Loucy (cell line): ENCODE measurements at regions not wholly inside any gene's neighbourhood (a gene's known extent, or its start where the extent isn't known, plus 50 kb on each side); places are given as distances from the start of the nearest gene placed in this dataset.
"Not testable (repeated sequence)": the region's sequence is repeated elsewhere in the genome, so short reads cannot be mapped to it uniquely, and the experiment has no call there.

ENCODE experiments used
- H2AFZ ChIP-seq: fragments of 200-600 bp; sonication (generic); 2 replicates; pipeline ENCODE4 v1.6.0; 2016; ENCODE audit warnings: antibody characterized with exemption, mild to moderate bottlenecking, low read length, moderate library complexity
- H3F3A ChIP-seq: fragments of 200-600 bp; 2 replicates; pipeline ENCODE4 v1.6.0; 2016; ENCODE audit warnings: antibody characterized with exemption, low read depth, mild to moderate bottlenecking
- H3K27me3 ChIP-seq: fragments of 200-600 bp; sonication (generic); 2 replicates; pipeline ENCODE4 v1.6.1; 2014; ENCODE audit warnings: low read length, mild to moderate bottlenecking; ENCODE audit not compliant: insufficient read depth, poor library complexity, severe bottlenecking
- H3K36me3 ChIP-seq: fragments of 200-600 bp; sonication (generic); 2 replicates; pipeline ENCODE4 v1.6.1; 2016; ENCODE audit warnings: low read length; ENCODE audit not compliant: insufficient read depth
- H3K4me1 ChIP-seq: fragments of 200-600 bp; sonication (generic); 2 replicates; pipeline ENCODE4 v1.5.1; 2014; ENCODE audit warnings: low read length, mild to moderate bottlenecking; ENCODE audit not compliant: insufficient read depth, poor library complexity, severe bottlenecking
- H3K4me2 ChIP-seq: fragments of 200-600 bp; sonication (generic); 2 replicates; pipeline ENCODE4 v1.6.0; 2014; ENCODE audit warnings: antibody characterized with exemption, low read length, low read depth, mild to moderate bottlenecking; ENCODE audit not compliant: poor library complexity, severe bottlenecking
- H3K4me3 ChIP-seq: fragments of 200-600 bp; sonication (generic); 2 replicates; pipeline ENCODE4 v1.5.1; 2014; ENCODE audit warnings: low read length, mild to moderate bottlenecking, mixed read lengths; ENCODE audit not compliant: poor library complexity, severe bottlenecking
- H3K79me2 ChIP-seq: fragments of 200-600 bp; sonication (generic); 2 replicates; pipeline ENCODE4 v1.6.1; 2014; ENCODE audit warnings: low read length; ENCODE audit not compliant: insufficient read depth
- H3K9ac ChIP-seq: fragments of 200-600 bp; sonication (generic); 2 replicates; pipeline ENCODE4 v1.6.0; 2014; ENCODE audit warnings: mild to moderate bottlenecking, low read depth, low read length, moderate library complexity; ENCODE audit not compliant: poor library complexity, severe bottlenecking
- H3K9me2 ChIP-seq: fragments of 200-600 bp; sonication (generic); replicated peaks from 2 replicates; pipeline ENCODE4 v1.6.1; 2016; ENCODE audit warnings: low read depth, low read length, mixed read lengths
- H3K9me3 ChIP-seq: fragments of 200-600 bp; sonication (generic); 2 replicates; pipeline ENCODE4 v1.6.1; 2014; ENCODE audit warnings: mild to moderate bottlenecking, antibody characterized with exemption, low read length, low read depth; ENCODE audit not compliant: insufficient read depth
- H4K20me1 ChIP-seq: fragments of 200-600 bp; sonication (generic); 2 replicates; pipeline ENCODE4 v1.6.0; 2014; ENCODE audit warnings: antibody characterized with exemption, low read length, mild to moderate bottlenecking; ENCODE audit not compliant: insufficient read depth, poor library complexity, severe bottlenecking
- EZH2phosphoT487 ChIP-seq: fragments of 200-600 bp; IDR thresholded peaks from 2 replicates; pipeline ENCODE4 v1.6.1; 2018; ENCODE audit warnings: antibody characterized with exemption, mild to moderate bottlenecking, moderate library complexity, borderline replicate concordance
- TF ChIP-seq, protein P1 (sequence below): fragments of 200-600 bp; sonication (generic); conservative IDR thresholded peaks from 2 replicates; pipeline ENCODE4 v1.5.1; 2014; ENCODE audit warnings: mild to moderate bottlenecking, antibody characterized with exemption, low read length

DNA sequence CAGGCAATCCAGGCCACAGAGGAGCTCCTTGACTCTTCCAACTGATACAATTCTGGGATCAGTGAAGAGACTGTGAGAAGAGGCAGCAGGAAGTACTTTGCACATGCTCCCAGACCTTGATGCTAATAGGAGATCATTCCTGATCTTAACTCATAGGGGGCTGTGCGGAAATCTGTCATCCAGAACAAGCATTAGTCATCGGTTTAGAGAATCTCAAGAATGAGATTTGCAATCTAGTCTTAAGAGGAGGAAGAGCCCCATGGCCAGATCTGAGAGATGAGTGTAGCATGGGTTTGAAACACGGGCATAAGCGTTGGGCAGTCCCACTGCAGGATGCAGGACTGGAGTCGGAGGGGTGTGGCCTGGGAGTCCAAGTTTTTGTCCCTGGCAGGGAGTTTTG is 1081.1 kb downstream of the NAALADL2 start:
- Histone ChIP-seq H3K4me2 (no peak overlapping the region), H3K27me3 (no peaks in the 10 kb centered on the region), H4K20me1 (no peaks in the 10 kb centered on the region), H3K9me3 (no peaks in the 10 kb centered on the region), H3K9ac (no peak overlapping the region), H3F3A (no peaks in the 10 kb centered on the region), H3K4me1 (no peaks in the 10 kb centered on the region), H3K9me2 (no peaks in the 10 kb centered on the region), H3K79me2 (no peaks in the 10 kb centered on the region), H3K36me3 (no peaks in the 10 kb centered on the region), H2AFZ (no peak overlapping the region), H3K4me3 (no peak overlapping the region)
- TF ChIP-seq, protein P1, sequence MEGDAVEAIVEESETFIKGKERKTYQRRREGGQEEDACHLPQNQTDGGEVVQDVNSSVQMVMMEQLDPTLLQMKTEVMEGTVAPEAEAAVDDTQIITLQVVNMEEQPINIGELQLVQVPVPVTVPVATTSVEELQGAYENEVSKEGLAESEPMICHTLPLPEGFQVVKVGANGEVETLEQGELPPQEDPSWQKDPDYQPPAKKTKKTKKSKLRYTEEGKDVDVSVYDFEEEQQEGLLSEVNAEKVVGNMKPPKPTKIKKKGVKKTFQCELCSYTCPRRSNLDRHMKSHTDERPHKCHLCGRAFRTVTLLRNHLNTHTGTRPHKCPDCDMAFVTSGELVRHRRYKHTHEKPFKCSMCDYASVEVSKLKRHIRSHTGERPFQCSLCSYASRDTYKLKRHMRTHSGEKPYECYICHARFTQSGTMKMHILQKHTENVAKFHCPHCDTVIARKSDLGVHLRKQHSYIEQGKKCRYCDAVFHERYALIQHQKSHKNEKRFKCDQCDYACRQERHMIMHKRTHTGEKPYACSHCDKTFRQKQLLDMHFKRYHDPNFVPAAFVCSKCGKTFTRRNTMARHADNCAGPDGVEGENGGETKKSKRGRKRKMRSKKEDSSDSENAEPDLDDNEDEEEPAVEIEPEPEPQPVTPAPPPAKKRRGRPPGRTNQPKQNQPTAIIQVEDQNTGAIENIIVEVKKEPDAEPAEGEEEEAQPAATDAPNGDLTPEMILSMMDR = no peak
- TF ChIP-seq EZH2phosphoT487 = no peak

DNA sequence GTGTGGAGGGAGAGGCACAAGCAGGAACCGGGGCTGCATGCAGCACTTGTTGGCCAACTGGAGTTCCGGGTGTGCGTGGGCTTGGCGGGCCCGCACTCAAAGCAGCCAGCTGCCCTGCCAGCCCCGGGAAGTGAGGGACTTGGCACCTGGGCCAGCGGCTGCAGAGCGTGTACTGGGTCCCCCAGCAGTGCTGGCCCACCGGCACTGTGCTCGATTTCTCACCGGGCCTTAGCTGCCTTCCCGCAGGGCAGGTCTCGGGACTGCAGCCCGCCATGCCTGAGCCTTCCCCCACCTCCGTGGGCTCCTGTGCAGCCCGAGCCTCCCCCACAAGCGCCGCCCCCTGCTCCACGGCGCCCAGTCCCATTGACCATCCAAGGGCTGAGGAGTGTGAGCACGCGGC is 1078.2 kb downstream of the NAALADL2 start:
- H3K27me3 ChIP-seq, H3K9ac ChIP-seq, H3K4me1 ChIP-seq, H3K4me3 ChIP-seq, H3F3A ChIP-seq, H3K9me2 ChIP-seq, H3K79me2 ChIP-seq, H3K9me3 ChIP-seq, H4K20me1 ChIP-seq, H2AFZ ChIP-seq, H3K4me2 ChIP-seq, H3K36me3 ChIP-seq: not testable (repeated sequence)

DNA sequence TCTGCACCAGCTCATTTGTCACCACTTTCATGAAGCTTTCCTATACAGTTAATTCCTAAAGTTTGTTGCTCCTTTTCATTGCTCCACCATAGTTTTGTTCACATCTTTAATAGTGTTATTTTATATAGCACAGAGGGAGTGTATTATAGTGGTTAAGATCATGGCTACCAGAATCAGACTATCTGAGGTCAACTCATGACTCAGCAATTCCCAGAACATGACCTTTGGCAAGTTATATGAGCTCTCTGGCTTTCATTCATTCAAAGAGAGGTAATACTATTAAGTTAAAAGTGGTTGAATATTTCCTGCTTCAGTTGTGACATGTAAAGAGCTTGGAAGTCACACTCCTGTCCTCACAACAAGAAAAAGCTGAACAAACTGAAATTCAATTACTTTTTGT is 1073.5 kb downstream of the NAALADL2 start:
- H3K9me2 ChIP-seq = no peaks in the 10 kb centered on the region
- no peak overlapping the region for H3K4me3 ChIP-seq
- H3K9ac ChIP-seq = no peak overlapping the region
- TF ChIP-seq, protein P1 = no peak
- no peak for TF ChIP-seq EZH2phosphoT487
- H3K4me1 ChIP-seq = no peaks in the 10 kb centered on the region
- no peaks in the 10 kb centered on the region for H3F3A ChIP-seq
- no peak overlapping the region for H2AFZ ChIP-seq
- no peak overlapping the region for H3K4me2 ChIP-seq
- no peaks in the 10 kb centered on the region for H3K36me3 ChIP-seq
- H3K79me2 ChIP-seq = no peaks in the 10 kb centered on the region
- no peaks in the 10 kb centered on the region for H3K9me3 ChIP-seq
- H4K20me1 ChIP-seq = no peaks in the 10 kb centered on the region
- H3K27me3 ChIP-seq = no peaks in the 10 kb centered on the region

DNA sequence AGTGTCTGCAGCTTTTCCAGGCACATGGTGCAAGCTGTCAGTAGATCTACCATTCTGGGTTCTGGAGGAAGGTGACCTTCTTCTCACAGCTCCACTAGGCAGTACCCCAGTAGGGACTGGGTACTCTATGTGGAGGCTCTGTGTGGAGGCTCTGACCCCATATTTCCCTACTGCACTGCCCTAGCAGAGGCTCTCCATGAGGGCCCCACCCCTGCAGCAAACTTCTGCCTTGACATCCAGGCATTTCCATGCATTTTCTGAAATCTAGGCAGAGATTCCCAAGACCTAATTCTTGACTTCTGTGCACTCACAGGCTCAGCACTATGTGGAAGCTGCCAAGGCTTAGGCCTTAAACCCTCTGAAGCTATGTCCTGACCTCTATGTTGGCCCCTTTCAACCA is 1060.0 kb downstream of the NAALADL2 start:
- no peaks in the 10 kb centered on the region for H3K4me1 ChIP-seq
- no peaks in the 10 kb centered on the region for H3K9me3 ChIP-seq
- TF ChIP-seq, protein P1 = no peak
- no peak for TF ChIP-seq EZH2phosphoT487
- H4K20me1 ChIP-seq = no peaks in the 10 kb centered on the region
- H2AFZ ChIP-seq = no peak overlapping the region
- H3K9ac ChIP-seq = no peak overlapping the region
- H3K4me2 ChIP-seq = no peak overlapping the region
- H3K36me3 ChIP-seq = no peaks in the 10 kb centered on the region
- H3K4me3 ChIP-seq = no peak overlapping the region
- H3K9me2 ChIP-seq = no peaks in the 10 kb centered on the region
- no peaks in the 10 kb centered on the region for H3K27me3 ChIP-seq
- H3F3A ChIP-seq = no peaks in the 10 kb centered on the region
- H3K79me2 ChIP-seq = no peaks in the 10 kb centered on the region
